ENCODE measurements at regions not wholly inside any gene's neighbourhood (a gene's known extent, or its start where the extent isn't known, plus 50 kb on each side); places are given as distances from the start of the nearest gene placed in this dataset.

GRCh38 chr13:81025091-81025490 is 684.2 kb upstream of the SPRY2 start:
- ATAC-seq, result no peak
- H3K9me3 ChIP-seq, result no peaks in the 10 kb centered on the region
- TF ChIP-seq CTCF (IDR thresholded peaks at IDR 0.05), result no peak
- DNase-seq, result no peak
- H3K36me3 ChIP-seq, result no peaks in the 10 kb centered on the region
- intact Hi-C loops (cut with DNase I), result no loop called here
- no peak for FAIRE-seq
- H3K27me3 ChIP-seq, result no peaks in the 10 kb centered on the region
- H3K4me3 ChIP-seq, result no peak overlapping the region
- 81 to 91% methylated on average over 3 of the region's 3 CpGs for WGBS, 2 donors
- no peak overlapping the region for H3K27ac ChIP-seq
- H3K4me1 ChIP-seq, result no peaks in the 10 kb centered on the region

- Histone ChIP-seq H3K27me3 (no peaks in the 10 kb centered on the region), H3K4me1 (peaks cover 0 to 6% (median 0%) of the 10 kb centered on the region in 3 donors), H3K9me3 (no peaks in the 10 kb centered on the region), H3K36me3 (no peaks in the 10 kb centered on the region), H3K27ac (no peak overlapping the region), H3K4me3 (no peak overlapping the region)
- WGBS, 2 donors, result 54 to 55% methylated on average over 5 of the region's 5 CpGs
- FAIRE-seq (no peak), ATAC-seq (no peak), DNase-seq (no peak)
- TF ChIP-seq CTCF (IDR thresholded peaks at IDR 0.05), result no peak
- intact Hi-C loops (cut with DNase I), result no loop called here
Measured at GRCh38 chr13:81021284-81021840, 680.4 kb upstream of the SPRY2 start.

- H3K4me3 ChIP-seq, result no peak overlapping the region
- 86 to 87% methylated on average over 2 of the region's 2 CpGs for whole genome bisulfite sequencing, 2 donors
- FAIRE-seq (no peak), DNase-seq (no peak), ATAC-seq (no peak)
- H3K36me3 ChIP-seq, result no peaks in the 10 kb centered on the region
- H3K27me3 ChIP-seq, result no peaks in the 10 kb centered on the region
- H3K4me1 ChIP-seq, result peaks cover 0 to 6% (median 0%) of the 10 kb centered on the region in 3 donors
- no peaks in the 10 kb centered on the region for H3K9me3 ChIP-seq
- TF ChIP-seq CTCF (IDR thresholded peaks at IDR 0.05), result no peak
- H3K27ac ChIP-seq, result no peak overlapping the region
- intact Hi-C loops (cut with DNase I), result no loop called here
Measured at GRCh38 chr13:81020010-81020409, 679.1 kb upstream of the SPRY2 start.

GRCh38 chr13:81018936-81019335 is 678.0 kb upstream of the SPRY2 start:
- ATAC-seq (no peak), DNase-seq (no peak), FAIRE-seq (no peak)
- H3K9me3 ChIP-seq, result no peaks in the 10 kb centered on the region
- no peaks in the 10 kb centered on the region for H3K36me3 ChIP-seq
- peaks cover 0 to 6% (median 0%) of the 10 kb centered on the region in 3 donors for H3K4me1 ChIP-seq
- H3K4me3 ChIP-seq, result no peak overlapping the region
- intact Hi-C loops (cut with DNase I), result no loop called here
- no peaks in the 10 kb centered on the region for H3K27me3 ChIP-seq
- no peak overlapping the region for H3K27ac ChIP-seq
- no peak for TF ChIP-seq CTCF (IDR thresholded peaks at IDR 0.05)
- 54 to 63% methylated on average over 3 of the region's 3 CpGs for WGBS, 2 donors

GRCh38 chr13:81017513-81018152 is 676.7 kb upstream of the SPRY2 start:
- DNase-seq (no peak), ATAC-seq (peak; percentile 66 to 84 (median 78)), FAIRE-seq (peak; percentile 95)
- no peak overlapping the region for H3K4me3 ChIP-seq
- peaks cover 0 to 6% (median 0%) of the 10 kb centered on the region in 3 donors for H3K4me1 ChIP-seq
- TF ChIP-seq CTCF (IDR thresholded peaks at IDR 0.05), result peak; percentile 13 to 45 (median 30)
- no peaks in the 10 kb centered on the region for H3K27me3 ChIP-seq
- WGBS, 2 donors, result 21 to 22% methylated on average over 4 of the region's 4 CpGs
- no peaks in the 10 kb centered on the region for H3K9me3 ChIP-seq
- no peaks in the 10 kb centered on the region for H3K36me3 ChIP-seq
- no peak overlapping the region for H3K27ac ChIP-seq
- intact Hi-C loops (cut with DNase I), result no loop called here

All from pancreas (tissue), 10 donors.